T1000 (cell line): ENCODE measurements at regions not wholly inside any gene's neighbourhood (a gene's known extent, or its start where the extent isn't known, plus 50 kb on each side); places are given as distances from the start of the nearest gene placed in this dataset.

Experiments
- DNase-seq: peaks from one replicate; lab custom pipeline; 2025; ENCODE audit warnings: mixed read lengths; lab: John Stamatoyannopoulos, UW

DNA sequence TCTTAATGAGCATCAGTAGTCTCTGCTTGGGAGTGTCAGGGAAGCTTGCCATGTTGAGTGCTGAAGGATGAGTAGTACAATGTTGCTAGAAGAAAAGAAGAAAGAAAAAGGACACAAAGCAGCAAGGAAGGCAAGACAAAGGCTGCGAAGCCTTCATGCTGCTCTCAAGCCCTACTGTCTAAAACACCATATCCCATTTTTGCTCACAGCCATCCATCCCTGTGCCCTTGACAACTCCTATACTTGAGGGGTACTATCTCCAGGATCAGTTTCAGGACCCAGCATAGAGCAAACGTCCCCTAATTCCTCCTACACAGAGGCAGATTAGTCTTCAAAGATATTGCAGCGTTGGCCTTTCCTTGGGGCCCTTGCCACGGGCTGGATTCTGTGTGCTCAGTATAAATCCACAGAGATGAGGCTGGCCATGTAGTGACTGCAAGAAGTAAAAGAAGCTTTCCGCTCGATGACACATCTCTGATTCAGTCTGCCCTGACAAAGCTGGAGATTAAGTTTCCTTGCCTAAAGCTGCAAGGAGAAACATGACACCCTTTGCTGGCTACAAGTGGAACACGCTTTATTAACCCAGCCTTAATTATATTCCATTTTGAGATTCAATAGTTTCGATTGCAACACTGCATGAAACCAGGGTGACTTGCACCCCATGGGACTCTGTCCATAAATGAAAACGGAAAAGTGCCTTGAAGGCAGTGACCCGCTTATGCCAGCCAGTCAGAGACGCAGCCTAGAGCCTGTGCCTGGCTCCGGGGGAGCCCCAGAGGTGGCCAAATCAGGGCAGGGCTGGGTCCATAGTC lies 304.6 kb downstream of the ACTL7B start:
- peak; percentile 49 for DNase-seq

DNA sequence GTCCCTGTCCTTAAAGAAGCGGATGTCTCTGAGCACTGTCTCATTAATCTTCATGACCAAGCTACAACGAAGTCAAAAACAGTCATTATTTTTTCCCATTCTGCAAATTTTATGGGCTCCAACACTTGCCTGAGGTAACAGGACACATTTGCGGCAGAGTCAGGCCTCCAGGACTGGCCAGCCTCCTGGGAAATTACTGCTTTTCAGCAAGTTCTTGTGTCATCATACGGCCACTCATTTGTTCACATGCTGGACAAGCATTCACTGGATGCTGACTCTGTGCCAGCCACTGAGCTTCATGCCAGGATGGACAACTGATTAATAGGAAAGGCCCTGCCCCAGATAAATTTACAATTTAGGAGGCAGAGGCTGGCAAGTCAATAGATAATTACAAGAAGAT lies 305.7 kb downstream of the ACTL7B start:
- no peak for DNase-seq

DNA sequence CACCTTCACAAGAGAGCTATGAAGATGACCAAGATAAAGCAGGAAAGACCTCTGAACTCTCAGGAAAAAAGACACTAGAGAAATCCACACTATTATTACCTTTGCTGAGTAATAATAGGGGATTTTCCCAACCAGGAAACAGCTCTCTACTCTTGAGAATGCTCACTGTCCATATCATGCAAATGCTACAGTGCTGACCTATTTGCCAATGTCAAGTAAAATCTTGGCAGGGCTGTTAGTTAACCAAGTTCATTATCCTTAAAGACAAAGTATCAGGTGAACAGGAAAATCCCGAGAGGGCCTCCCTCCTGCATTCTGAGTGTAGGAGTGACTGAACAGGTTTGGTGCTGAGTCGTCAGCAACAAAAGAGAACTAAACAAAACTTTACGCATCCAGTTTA lies 306.6 kb downstream of the ACTL7B start:
- DNase-seq = no peak

DNA sequence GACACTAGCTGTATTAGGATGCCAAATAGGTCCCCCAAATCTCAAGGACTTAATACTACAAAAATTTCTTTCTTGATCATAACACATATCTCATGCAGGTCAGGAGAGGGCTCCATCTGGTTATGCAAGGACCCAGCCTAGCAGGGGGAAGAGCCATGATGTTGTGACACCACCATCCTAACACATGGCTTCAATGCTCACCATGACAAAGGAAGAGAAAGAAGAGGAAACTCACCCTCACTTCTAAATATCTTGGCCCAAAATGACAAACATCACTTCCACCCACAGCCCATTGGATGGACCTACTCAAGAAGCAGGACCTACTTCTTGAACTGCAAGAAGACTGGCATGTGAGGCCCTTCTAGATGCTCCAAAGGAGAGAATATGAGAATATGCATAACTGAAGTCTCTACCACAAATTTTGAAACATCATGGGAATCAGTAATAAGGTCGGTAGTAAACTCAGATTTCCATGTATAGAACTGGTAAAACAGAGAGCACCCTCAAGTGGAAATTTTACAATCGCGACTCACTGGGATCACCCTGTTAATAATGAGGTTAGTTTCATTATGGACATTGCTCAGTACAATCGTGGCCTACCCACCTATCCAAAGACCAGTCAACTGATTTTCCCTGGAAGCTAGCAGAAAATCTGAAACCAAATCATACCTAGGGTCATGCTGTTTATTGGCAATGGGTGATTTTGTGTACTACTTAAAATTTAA lies 308.2 kb downstream of the ACTL7B start:
- DNase-seq = no peak

DNA sequence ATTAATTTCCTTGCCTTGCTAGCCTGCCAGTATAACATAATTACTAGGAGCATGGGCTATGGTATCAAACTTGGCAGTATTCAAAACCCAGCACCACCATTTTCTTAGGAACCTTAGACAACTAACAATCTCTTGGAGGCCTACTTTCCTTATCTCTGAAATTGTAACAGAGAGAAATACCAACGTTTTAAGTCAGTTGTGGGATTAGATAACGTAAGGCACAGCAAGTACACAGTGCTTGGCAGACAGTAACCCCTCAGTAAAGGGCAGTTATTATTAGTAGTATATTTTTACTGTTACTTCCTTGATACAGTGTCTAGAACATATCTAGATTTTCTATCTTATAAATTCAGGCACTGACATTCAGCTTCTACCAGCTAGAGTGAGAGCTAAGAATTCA lies 309.6 kb downstream of the ACTL7B start:
- DNase-seq = no peak

DNA sequence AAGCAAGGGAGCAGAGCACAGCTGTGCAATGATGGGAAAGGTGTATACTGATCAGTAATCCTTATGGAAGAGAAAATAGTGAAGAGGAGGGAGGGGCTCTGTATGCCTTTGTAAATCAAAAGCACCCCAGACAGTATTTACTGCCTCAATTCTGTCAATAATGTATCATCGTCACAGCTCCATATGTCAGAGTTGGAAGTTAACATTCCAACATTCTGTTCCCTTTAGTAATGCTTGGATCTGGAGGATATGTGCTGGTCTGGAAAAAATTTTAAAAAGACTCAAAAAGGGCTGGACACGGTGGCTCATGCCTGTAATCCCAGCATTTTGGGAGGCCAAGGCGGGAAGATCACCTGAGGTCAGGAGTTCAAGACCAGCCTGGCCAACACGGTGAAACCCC lies 310.4 kb downstream of the ACTL7B start:
- no peak for DNase-seq

DNA sequence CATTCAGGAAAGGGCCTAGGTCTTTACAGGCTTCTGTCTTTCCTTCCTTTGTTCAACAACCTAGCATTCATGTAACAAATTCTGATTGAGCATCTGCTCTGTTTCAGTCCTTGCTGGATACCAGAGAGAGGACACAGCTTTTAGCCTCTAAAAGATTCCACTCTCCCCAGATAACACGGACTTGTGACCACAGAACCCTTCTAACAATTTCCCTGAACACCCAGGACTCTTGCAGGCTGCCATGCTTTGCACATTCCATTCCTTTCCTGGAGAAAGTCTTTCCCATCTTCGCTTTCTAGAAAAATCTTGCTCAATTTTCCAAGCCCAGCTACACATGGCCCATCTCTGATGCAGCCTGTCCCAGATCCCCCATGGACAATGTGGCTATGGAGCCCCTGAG lies 310.9 kb downstream of the ACTL7B start:
- no peak for DNase-seq

DNA sequence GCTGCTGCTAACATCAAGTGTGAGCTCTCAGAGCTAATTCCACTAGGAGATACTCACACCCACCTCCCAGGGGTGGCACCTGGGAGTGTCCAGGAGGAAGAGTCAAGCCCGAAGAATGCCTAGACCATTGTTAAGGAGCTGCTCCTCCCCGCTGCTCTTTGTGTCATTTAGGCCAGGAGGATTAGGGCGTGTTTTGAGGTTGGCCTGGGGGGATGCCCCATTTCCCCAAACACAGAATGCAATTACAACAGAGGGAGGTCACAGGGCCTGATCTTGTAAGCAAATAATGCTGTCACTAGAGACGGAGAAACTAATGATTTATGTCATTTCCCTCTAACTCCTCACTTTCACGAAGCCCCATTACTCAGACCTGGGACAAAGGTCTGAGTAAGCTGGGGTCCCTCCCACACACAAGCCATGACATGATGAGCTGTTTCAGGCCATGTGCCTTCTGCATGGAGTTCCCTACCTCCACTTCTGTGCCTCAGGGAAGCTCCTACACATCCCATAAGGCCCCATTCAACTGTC lies 312.5 kb downstream of the ACTL7B start:
- peak; percentile 66 for DNase-seq

DNA sequence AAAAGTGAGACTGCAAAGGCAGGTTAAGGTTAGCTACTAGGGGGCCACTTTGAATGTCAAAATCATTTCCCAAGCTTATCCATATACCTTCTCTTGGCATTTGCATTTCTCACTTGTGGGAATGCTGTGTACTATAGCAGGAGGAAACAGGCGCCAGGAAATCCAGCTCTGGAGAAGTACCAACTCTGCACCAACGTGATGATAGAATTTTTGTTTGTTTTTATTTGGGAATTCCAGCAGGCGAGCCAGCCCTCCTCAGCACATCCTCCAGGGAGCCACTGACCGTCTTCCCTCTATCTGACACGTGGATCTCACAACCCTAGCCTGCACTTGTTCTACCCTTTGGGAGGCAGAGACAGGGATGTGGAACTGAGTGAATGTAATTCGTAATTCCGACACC lies 318.0 kb downstream of the ACTL7B start:
- DNase-seq = no peak

DNA sequence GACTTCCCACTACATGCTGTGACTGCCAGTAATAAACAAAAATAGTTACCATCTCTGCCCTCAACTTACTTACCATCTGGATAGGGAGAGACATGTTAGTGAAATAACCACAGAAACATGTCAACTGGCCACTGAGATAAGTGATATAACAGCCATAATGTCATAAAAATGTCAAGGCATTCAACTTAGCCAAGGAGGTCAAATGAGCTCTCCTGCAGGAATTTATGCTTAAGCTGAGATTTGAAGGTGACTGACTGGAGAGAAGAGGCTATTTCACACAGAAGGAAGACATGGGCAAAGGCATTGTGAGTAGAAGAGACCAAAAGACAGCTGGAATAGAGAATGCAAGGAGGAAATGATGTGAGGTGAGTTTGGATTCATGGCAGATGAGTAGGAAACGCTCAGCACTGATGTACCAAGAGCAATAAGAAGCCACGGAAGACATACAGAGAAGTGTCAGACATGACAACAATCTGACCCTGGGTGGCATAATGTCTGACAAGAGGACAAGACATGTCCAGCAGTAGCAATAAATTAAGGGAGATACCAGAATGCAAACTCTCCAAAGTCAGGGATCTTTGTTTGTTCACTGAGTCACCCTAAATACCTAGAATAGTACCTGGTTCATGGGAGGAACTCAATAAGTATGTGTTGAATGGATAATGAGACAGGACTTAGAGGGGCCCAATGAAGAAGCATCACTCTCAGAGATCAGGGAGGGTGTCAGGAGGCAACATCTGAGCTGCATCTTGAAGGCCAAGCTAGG lies 318.8 kb downstream of the ACTL7B start:
- no peak for DNase-seq

DNA sequence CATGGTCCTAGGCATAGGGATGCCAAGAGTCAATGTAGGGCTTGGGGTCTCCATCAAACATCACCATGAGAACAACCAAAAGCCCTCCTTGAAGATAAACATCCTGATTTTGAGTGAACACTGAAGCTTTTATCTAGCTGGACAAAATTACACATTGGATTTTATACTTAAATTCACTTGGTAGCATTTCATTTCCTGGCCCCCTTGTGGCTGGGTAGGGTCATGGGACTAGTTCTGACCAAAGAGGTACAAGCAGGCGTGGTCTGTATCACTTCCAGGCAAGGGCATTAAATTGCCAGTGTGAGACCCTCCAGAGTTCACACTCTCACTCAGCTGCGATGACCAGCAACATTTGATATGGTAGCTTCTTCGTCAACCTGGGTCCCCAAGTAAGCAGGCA lies 320.3 kb downstream of the ACTL7B start:
- no peak for DNase-seq

DNA sequence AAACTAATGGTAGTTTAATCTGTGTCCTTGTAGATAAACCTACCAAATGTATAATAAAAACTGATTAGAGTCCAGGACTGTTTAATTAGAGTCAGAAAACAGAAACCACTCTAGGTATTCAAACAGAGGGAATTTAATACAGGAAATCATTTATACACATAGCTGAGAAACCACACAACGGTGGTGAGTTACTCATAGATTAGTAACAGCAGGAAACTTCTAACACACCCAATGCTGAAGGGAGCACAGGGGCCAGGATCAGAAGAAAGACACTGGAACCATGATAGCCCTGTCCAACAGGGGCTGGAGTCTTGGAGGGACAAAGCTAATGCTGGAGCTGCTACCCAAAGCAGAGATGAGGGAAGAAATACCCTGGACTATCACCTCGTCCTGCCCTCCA lies 321.0 kb downstream of the ACTL7B start:
- no peak for DNase-seq

DNA sequence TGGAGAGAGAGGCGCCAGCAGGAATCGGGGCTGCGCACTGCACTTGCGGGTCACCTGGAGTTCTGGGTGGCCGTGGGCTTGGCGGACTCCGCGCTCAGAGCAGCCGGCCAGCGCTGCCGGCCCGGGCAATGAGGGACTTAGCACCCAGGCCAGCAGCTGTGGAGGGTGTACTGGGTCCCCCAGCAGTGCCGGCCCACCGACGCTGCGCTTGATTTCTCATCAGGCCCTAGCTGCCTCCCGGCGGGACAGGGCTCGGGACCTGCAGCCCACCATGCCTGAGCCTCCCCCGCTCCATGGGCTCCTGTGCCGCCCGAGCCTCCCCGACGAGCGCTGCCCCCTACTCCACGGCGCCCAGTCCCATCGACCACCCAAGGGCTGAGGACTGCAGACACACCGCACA lies 325.6 kb downstream of the ACTL7B start:
- no peak for DNase-seq

DNA sequence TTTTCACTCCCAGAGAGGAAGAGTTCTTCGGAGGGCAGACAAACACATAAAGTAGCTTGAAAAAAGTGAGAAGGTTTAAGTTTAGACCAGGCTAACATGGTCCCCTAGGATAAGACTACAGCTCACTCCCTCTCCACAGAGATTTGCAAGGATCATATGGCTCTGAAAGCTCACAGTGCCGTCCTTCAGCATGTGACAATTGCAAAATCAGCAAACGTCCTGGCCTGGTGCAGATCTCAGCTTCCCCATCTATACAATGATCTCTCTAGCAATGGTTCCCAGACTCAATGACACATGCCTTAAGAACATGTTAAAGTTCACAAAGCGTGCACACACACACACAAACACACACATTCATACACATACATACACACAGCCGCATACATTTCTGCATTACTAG lies 327.6 kb downstream of the ACTL7B start:
- DNase-seq = no peak

DNA sequence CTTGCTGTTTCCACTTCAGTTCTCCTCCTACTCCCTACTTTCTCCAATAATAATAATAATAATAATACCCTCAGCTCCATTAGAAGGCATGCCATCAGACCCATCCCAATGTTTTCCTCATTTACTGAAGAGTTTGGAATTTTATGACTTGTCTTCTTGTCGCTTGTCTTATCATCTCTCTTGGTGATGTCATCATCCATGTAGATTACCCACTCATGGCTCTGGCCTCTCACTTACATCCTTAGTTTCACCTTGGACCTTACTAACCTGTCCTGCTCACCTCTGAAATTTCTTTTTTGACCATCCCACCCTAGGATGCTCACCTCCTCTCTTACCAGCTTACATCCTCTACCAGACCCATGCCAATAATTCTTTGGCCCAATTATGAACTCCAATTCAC lies 329.3 kb downstream of the ACTL7B start:
- DNase-seq = no peak

DNA sequence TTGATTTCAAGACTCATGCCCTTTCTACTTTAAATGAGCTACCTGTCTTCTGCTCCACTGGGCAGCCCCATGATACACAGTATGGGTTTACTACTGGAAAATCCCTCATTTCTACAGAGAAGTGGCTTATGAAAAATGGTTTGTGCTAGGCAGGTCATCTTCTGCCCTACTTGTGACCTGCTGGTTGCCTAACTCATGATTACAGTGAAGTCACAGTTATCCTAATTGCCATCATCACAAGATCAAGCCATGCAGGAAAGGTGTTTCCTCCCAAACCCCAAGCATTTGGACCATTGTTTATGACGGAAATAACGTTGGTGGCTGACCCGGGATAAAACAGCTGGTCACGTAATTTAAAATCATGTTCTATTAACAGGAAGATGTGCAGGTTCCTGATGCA lies 330.6 kb downstream of the ACTL7B start:
- no peak for DNase-seq

DNA sequence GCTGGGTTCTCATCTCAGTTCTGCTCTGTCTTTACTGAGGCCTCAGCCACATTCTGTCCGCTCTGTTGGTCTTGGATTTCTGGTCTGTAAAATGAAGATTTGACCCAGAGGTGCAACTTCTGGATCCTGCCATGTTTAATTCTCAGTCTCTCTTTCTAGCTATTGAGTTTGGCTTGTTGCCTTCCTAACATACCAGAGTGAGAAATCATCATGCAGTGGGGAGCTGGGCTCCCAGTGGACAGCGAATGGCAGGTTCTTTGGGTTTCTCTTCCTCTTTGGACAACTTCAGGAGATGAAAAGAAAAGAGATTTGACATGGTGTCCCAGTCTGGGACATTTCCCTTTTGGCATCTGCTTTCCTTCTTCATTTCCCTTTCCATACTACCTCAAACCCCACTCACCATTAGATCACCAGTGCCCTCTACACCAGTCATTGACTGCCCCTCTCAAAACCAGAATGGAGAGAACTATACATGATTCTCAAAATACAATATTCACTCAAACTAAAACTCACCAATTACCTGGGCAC lies 334.7 kb downstream of the ACTL7B start:
- no peak for DNase-seq

DNA sequence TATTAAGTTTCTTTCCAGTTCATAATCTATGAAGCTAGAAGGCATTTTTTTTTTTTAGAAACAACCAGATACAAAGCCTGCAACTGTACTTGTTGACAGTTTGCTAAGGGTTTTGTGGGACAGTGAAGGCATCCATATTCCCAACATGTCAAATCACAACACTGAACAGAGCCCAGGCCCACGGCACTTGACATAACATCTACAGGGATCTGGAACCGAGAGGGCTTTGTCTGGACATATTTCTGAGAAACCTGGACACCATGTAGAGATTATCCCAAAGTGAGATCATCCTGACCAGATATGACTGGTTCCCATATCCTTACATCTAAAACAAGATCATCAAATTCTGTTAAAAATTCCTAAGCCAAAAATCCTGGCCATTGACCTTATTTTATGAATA lies 336.3 kb downstream of the ACTL7B start:
- DNase-seq = no peak

DNA sequence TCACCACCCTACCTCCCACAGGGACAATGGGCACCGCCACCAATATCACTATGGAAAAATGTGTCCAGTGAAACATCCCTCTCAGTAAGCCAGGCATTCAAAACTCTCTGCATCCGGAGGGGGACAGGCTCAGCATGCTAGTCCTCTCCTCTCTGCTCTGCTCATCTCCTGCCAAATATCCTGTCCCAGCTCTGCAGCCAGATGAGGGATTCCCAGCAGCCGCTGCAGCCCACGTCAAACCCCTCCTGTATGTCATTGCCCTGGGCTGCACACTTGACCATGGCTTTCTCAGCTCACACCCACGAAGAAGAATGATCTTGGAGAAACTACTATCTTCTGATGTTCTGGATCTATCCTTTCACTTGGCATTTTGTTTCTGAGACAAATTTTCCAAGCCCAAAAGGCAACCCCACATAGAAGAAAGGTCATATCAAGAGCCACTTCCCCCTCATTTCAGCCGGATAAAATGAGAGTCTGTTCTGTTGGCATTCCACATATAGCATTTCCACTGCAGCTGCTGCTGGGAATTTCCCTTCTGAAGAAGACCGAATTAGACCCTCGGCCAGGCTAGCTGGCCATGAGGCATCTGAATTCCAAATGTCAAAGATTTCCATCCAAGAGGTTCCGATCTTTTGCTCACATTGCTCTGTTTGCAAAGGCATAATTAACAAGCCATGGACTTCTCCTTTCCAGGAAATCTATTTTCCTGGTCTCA lies 338.0 kb downstream of the ACTL7B start:
- DNase-seq = no peak

DNA sequence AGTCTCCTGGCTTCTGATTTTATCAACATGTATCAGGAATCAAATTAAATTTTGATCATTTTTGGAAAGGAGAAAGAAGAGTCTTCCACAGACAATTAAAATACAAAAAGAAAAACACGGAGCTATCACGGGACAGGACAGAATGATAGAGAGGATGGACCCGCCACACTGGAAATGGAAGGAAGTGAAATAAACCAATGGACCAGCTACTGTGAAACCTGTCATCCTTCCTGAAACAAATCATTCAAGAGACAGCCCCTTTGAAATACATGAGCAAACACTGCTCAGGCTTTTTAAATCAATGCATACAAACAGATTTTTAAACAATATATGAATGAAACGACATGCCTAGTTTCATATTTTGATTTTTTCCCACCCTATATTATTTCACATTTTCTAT lies 339.4 kb downstream of the ACTL7B start:
- no peak for DNase-seq

DNA sequence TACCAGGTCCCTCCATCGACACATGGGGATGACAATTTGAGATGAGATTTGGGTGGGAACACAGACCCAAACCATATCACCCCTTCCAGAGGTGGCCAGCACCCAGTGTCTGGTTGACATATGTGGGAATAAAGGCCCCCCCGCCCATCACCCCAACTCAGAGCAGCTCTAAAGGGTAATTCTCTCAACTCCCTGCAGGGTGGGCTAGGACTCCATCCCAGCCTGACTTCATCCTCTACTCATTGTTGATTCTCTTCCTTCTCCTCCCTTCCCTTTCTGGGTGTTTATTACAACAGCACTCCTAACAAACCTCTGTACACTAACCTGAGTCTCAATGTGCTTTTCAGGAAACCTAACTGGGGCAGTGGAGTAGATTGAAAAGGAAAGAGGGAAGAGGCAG lies 339.9 kb downstream of the ACTL7B start:
- no peak for DNase-seq
